Endothelial cell of umbilical vein (primary cell): ENCODE measurements at regions not wholly inside any gene's neighbourhood (a gene's known extent, or its start where the extent isn't known, plus 50 kb on each side); places are given as distances from the start of the nearest gene placed in this dataset.

Experiments used
- CTCF ChIP-seq, 2 donors: IDR thresholded peaks; 1 replicate in 1 of 2; 2 replicates in 1 of 2; pipeline ENCODE4 v1.5.1; 2011; ENCODE audit warnings: low read length in 2 of 2, mild to moderate bottlenecking in 2 of 2, moderate library complexity in 2 of 2, control low read depth in 1 of 2, inconsistent platforms in 1 of 2, low read depth in 1 of 2; ENCODE audit not compliant: insufficient read depth in 1 of 2; ENCODE audit errors: extremely low read depth in 1 of 2
- EZH2 ChIP-seq: IDR thresholded peaks from 2 replicates; pipeline ENCODE4 v1.6.1; 2012; ENCODE audit warnings: borderline replicate concordance, low read depth, mild to moderate bottlenecking, moderate library complexity, low read length, inconsistent platforms; ENCODE audit not compliant: severe bottlenecking
- POLR2A ChIP-seq: IDR thresholded peaks from 2 replicates; pipeline ENCODE4 v1.6.1; 2012; ENCODE audit warnings: low read depth, mild to moderate bottlenecking, control low read depth, low read length
- POLR2AphosphoS5 ChIP-seq: IDR thresholded peaks from 2 replicates; pipeline ENCODE4 v1.6.1; 2012; ENCODE audit warnings: low read depth, mild to moderate bottlenecking, control low read depth, low read length, moderate library complexity; ENCODE audit not compliant: insufficient read depth

- TF ChIP-seq CTCF (IDR thresholded peaks at IDR 0.05; ENCODE audit: extremely low read depth in 1 of 2, insufficient read depth in 1 of 2, low read depth in 1 of 2, low read length in 2 of 2), result no peak
- no peak for TF ChIP-seq POLR2A
- TF ChIP-seq EZH2, result no peak
- no peak for TF ChIP-seq POLR2AphosphoS5
Observed at GRCh38 chr15:35728219-35728940, 182.4 kb upstream of the DPH6 start.
